Eye (tissue), 1 donor: ENCODE measurements at regions not wholly inside any gene's neighbourhood (a gene's known extent, or its start where the extent isn't known, plus 50 kb on each side); places are given as distances from the start of the nearest gene placed in this dataset.

Source experiments
- DNase-seq: peaks from one replicate; pipeline ENCODE4 v3.0.0-alpha.2; 2015

GRCh38 chr18:77866351-77866750 lies 616.7 kb downstream of the GALR1 start:
- no peak for DNase-seq

GRCh38 chr18:77870199-77870598 lies 620.6 kb downstream of the GALR1 start:
- no peak for DNase-seq

GRCh38 chr18:77870894-77871293 lies 621.2 kb downstream of the GALR1 start:
- DNase-seq, result no peak

- no peak for DNase-seq
Measured at GRCh38 chr18:77872166-77872565, 622.5 kb downstream of the GALR1 start.

GRCh38 chr18:77876319-77876865 lies 626.7 kb downstream of the GALR1 start:
- no peak for DNase-seq

GRCh38 chr18:77879829-77880228 lies 630.2 kb downstream of the GALR1 start:
- no peak for DNase-seq

- no peak for DNase-seq
Measured at GRCh38 chr18:77884454-77884853, 634.8 kb downstream of the GALR1 start.

- DNase-seq, result no peak
Measured at GRCh38 chr18:77894060-77894459, 644.4 kb downstream of the GALR1 start.

GRCh38 chr18:77895250-77895649 lies 645.6 kb downstream of the GALR1 start:
- no peak for DNase-seq

GRCh38 chr18:77896586-77897252 lies 647.1 kb downstream of the GALR1 start:
- DNase-seq, result no peak

GRCh38 chr18:77897606-77898005 lies 648.0 kb downstream of the GALR1 start:
- DNase-seq, result no peak

- peak; percentile 83 for DNase-seq
Measured at GRCh38 chr18:77899972-77900754, 650.5 kb downstream of the GALR1 start.

GRCh38 chr18:77905011-77905410 lies 655.4 kb downstream of the GALR1 start:
- DNase-seq, result no peak

GRCh38 chr18:77905449-77906055 lies 655.9 kb downstream of the GALR1 start:
- no peak for DNase-seq

GRCh38 chr18:77906103-77906892 lies 656.6 kb downstream of the GALR1 start:
- DNase-seq, result peak; percentile 3

- DNase-seq, result no peak
Measured at GRCh38 chr18:77910347-77910746, 660.7 kb downstream of the GALR1 start.

GRCh38 chr18:77911971-77912605 lies 662.4 kb downstream of the GALR1 start:
- DNase-seq, result peak; percentile 82

GRCh38 chr18:77918730-77919129 lies 669.1 kb downstream of the GALR1 start:
- no peak for DNase-seq

GRCh38 chr18:77919923-77920322 lies 670.3 kb downstream of the GALR1 start:
- no peak for DNase-seq

- no peak for DNase-seq
Measured at GRCh38 chr18:77935342-77935741, 685.7 kb downstream of the GALR1 start.

GRCh38 chr18:77940566-77940965 lies 690.9 kb downstream of the GALR1 start:
- no peak for DNase-seq

- DNase-seq, result no peak
Measured at GRCh38 chr18:77944533-77944932, 694.9 kb downstream of the GALR1 start.
